HG03097 (cell line): ENCODE measurements at regions not wholly inside any gene's neighbourhood (a gene's known extent, or its start where the extent isn't known, plus 50 kb on each side); places are given as distances from the start of the nearest gene placed in this dataset.
"Not testable (repeated sequence)": the region's sequence is repeated elsewhere in the genome, so short reads cannot be mapped to it uniquely, and the experiment has no call there.

Source experiments
- ATAC-seq: cut with Tn5 transposase; IDR thresholded peaks from one replicate; pipeline ENCODE4 v1.9.1; 2021; ENCODE audit not compliant: unreplicated experiment, low FRiP score

DNA sequence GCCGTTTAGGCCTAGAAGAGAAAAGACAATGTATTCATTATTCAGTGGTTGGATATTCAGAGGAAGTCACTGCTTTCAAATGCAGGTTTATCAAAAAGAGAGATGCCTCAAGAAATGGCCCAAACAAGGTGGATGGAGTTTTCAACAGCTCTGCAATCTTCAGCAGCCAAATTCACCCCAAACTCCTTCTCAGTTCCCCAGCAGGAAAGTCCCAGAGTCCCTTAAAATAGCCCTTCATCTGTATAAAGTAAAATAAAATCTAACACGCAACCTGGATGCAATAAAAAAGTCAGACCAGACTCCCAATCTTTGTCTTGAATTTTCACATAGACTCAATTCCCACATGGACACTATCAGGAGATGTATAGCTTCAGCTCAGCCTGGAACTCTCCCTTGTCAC lies 101.6 kb upstream of the SPATA12 start:
- ATAC-seq: no peak

DNA sequence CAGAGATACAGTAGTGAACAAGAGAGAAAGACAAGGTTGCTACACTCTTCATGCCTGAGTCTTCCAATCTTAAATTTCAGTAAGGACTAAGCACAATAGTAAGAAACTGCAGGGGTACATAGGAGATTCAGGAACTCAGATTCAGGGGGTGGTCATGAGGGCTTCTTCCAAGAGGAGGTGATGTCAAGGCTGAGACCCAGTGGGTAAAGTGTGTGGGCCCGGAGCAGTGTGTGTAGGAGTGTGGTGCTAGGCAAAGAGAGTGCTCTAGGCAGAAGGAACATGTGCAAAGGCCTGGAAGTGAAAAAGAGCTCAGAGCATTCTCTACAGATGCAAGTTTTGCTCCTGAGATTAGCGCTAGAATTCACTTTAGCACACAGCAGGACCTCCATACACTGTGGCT lies 102.9 kb upstream of the SPATA12 start:
- no peak for ATAC-seq

- no peak for ATAC-seq
These were observed 103.6 kb upstream of the SPATA12 start for GRCh38 chr3:56956906-56957305.

GRCh38 chr3:56955492-56956111 lies 104.9 kb upstream of the SPATA12 start:
- no peak for ATAC-seq

DNA sequence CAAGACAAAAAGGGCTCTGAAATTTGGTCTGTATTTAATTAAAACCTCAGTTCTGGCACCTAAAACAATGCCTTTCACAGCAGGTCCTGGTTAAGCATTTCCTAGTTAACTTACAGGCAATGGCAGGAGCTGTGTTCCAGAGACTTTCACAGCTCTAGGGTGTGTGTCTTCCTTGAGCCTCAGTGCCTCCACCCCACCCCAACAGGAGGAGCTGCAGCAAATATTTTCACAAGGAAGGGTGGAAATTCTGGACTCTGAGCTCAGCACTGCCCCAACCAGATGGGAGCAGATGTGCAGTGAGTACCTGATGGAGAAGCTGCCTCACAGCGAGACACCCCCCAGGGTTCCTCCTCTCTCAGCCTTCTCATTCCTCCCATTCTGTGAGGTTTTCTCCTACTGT lies 106.3 kb upstream of the SPATA12 start:
- ATAC-seq: no peak

DNA sequence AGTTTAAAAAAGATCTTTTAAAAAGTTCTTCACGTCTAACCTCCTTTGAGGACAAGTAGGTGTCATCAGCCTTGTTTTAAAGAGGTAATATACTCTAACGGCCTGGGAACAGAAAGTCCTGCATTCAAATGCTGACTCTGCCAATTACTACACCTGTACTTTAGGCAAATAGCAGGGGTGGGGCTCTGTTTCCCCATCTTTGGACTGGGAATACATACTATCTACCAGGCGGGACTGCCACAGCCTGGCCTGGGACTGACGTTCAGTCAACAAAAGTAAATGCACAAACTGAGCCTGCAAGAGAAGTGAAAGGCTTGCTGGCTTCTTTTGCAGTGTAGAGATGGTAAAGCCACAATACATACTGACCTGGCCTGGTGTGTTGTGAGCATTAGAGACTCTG lies 107.6 kb upstream of the SPATA12 start:
- no peak for ATAC-seq

DNA sequence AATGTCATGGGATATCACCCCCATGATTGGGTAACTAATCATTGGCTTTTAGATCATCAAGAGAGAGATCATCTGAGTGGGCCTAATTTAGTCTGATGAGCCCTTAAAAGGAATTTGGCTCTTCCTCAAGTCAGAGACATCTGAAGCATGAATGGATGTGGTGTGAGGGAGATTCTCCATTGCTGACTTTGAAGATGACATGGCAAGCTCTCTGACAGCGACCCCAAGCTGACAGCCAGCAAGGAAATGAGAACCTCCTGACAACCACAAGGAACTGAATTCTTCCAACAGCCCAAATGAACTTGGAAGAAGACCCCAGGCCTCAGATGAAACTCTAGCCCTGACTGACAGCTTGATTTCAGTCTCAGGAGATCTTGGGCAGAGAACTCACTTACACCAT lies 108.4 kb upstream of the SPATA12 start:
- ATAC-seq: no peak

DNA sequence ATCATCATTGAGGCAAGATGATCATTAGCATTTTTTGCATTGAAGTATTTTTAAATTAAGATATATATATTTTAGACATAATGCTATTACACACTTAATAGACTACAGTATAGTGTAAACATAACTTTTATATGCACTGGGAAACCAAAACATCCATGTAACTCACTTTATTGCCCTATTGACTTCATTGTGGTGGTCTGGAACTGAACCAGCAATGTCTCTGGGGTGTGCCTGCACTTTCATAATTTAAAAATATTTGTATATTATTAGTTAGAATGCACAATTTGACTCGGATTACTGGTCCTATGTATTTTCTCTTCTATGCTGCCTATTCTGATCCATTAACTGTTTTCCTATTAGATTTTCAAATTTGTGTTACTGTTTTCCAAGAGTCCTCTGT lies 109.1 kb upstream of the SPATA12 start:
- ATAC-seq: no peak

DNA sequence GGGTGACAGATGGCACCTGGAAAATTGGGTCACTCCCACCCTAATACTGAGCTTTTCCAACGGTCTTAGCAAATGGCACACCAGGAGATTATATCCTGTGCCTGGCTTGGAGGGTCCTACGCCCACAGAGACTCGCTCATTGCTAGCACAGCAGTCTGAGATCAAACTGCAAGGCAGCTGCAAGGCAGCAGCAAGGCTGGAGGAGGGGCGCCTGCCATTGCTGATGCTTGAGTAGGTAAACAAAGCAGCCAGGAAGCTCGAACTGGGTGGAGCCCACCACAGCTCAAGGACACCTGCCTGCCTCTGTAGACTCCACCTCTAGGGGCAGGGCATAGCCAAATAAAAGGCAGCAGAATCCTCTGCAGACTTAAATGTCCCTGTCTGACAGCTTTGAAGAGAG lies 115.1 kb upstream of the SPATA12 start:
- not testable (repeated sequence) for ATAC-seq

GRCh38 chr3:56942523-56942922 lies 117.9 kb upstream of the SPATA12 start:
- no peak for ATAC-seq

- ATAC-seq: no peak
These were observed 119.5 kb upstream of the SPATA12 start for GRCh38 chr3:56940976-56941375.

- no peak for ATAC-seq
These were observed 120.1 kb upstream of the SPATA12 start for GRCh38 chr3:56940321-56940720.

GRCh38 chr3:56939834-56940233 lies 120.6 kb upstream of the SPATA12 start:
- ATAC-seq: no peak

GRCh38 chr3:56938530-56938929 lies 121.9 kb upstream of the SPATA12 start:
- ATAC-seq: no peak

DNA sequence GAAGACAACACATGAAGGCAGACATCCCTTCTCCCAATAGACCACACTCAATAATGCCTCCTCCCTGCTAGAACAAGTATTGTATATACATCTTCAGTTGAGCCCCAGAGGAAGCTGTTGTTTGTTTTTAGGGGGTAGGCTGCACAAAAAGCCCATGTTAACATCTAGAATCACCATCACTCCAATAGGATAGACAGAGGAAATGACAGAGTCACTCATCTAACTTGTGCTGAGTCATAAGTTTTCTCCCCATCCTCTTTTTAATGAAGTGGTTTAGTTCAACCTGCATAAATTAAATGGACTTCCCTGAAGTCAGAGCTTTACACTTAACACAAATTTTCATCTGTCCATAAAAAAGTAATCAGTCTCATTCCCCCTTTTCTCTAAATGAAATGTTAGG lies 122.9 kb upstream of the SPATA12 start:
- no peak for ATAC-seq

DNA sequence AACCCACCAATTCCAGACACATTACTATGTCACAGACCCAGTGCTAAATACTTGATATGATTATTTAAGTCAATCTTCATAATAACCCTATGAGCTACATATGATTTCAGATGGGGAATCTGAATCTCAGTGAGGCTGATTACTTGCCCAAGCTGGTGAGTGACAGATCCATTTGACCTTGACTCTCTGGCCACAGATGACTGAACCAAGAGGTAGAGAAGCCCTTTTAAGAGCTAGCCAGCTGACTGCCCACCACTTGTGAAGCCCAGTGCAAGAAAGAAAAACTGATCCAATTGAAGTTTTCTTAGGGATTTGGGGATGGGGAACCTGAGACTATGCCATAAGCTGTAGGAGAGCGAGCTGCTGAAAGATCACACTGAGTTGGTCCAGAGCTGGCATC lies 124.7 kb upstream of the SPATA12 start:
- ATAC-seq: no peak

GRCh38 chr3:56934481-56934880 lies 126.0 kb upstream of the SPATA12 start:
- ATAC-seq: not testable (repeated sequence)

DNA sequence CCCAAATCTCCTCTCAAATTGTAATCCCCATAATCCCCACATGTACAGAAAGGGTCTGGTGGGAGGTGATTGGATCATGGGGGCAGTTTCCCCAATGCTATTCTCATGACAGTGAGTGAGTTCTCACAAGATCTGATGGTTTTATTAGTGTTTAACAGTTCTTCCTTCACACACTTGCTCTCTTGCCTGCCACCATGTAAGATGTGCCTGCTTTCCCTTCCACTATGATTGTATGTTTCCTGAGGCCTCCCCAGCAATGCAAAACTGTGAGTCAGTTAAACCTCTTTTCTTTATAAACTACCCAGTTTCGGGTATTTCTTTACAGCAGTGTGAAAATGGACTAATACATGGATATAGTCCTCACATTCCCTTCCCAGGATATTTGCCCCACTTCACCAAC lies 126.7 kb upstream of the SPATA12 start:
- ATAC-seq: no peak

DNA sequence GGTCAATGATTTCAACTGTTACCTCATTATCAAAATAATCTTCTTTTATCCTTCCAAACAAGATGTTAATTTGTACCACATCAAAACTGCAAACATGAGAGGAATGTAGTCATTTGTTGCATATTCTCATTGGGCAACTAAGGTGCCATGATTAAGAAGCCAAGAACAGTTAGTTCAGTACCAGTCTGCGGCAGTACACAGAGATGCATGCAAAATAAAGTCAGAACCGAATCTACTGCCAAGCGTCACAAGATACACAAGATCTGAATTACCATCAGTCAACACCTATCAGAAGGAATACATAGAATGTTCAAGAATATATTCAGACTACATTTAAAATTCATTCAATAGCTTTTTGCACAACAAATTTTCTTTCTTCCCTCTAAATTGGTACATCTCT lies 127.6 kb upstream of the SPATA12 start:
- ATAC-seq: no peak

- no peak for ATAC-seq
These were observed 128.6 kb upstream of the SPATA12 start for GRCh38 chr3:56931836-56932235.

DNA sequence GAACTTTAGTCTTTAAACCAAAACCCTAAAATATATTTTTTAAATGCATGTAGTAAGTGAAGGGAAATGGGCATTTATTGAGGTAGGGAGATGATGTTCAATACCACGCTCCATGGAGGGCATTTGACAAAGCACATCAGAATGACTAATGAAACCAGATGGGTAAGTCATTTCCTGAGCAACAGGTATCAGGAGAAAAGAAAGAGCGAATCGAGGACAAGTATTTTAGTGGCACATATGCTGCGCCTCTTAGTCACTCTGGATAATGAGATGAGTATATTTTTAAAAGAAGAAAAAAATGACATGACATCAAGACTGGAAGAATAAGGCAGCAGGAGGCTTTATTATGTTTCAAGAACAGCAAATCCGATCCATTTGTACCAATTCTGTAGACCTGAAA lies 129.0 kb upstream of the ARHGEF3 start:
- no peak for ATAC-seq

- ATAC-seq: no peak
These were observed 128.3 kb upstream of the ARHGEF3 start for GRCh38 chr3:56929809-56930615.
